ENCODE measurements at regions not wholly inside any gene's neighbourhood (a gene's known extent, or its start where the extent isn't known, plus 50 kb on each side); places are given as distances from the start of the nearest gene placed in this dataset.

DNA sequence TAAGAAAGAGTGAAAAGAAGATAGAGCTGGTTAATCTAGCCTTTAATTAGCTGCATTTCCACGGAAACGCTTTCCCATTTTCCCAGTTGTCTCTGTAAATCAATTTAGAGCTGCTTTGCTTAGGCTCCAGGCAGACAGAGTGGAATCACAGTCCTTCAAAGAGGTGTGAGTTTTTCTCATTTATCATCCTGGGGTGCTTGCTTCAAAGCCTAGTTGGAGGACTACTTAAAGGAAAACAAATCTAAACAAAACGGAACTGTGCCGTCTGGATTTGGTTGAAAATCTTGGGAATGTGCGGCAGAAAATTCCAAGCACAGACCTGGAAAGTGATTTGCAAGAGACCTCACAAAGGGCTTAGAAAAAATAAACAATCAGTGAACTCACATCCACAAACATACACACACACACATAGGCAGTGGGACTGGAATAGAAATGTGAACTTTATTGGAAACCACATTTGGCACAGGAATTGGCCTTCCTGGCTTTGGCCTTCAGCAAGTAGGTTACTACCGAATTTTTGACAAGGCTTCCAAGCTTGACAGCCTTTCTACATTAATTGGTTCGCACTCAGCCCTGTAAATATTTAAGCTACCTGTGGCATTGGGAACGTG is 235.2 kb upstream of the SLC24A2 start:
- TF ChIP-seq, protein P1, sequence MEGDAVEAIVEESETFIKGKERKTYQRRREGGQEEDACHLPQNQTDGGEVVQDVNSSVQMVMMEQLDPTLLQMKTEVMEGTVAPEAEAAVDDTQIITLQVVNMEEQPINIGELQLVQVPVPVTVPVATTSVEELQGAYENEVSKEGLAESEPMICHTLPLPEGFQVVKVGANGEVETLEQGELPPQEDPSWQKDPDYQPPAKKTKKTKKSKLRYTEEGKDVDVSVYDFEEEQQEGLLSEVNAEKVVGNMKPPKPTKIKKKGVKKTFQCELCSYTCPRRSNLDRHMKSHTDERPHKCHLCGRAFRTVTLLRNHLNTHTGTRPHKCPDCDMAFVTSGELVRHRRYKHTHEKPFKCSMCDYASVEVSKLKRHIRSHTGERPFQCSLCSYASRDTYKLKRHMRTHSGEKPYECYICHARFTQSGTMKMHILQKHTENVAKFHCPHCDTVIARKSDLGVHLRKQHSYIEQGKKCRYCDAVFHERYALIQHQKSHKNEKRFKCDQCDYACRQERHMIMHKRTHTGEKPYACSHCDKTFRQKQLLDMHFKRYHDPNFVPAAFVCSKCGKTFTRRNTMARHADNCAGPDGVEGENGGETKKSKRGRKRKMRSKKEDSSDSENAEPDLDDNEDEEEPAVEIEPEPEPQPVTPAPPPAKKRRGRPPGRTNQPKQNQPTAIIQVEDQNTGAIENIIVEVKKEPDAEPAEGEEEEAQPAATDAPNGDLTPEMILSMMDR (IDR thresholded peaks at IDR 0.05; ENCODE audit: low read length), result no peak
- no peak for TF ChIP-seq EZH2 (IDR thresholded peaks at IDR 0.05; ENCODE audit: borderline replicate concordance, low read length)
